Suprapubic skin (tissue), 4 donors: ENCODE measurements at regions not wholly inside any gene's neighbourhood (a gene's known extent, or its start where the extent isn't known, plus 50 kb on each side); places are given as distances from the start of the nearest gene placed in this dataset.

Experiments
- DNase-seq, 2 donors: peaks; one replicate each; pipeline ENCODE4 v3.0.0-alpha.2; 2019; ENCODE audit warnings: low spot score in 2 of 2
- H3K27ac ChIP-seq: fragments of 200-600 bp; sonication (generic); one replicate; pipeline ENCODE4 v1.5.1; 2019
- H3K27me3 ChIP-seq: fragments of 200-600 bp; sonication (generic); one replicate; pipeline ENCODE4 v1.5.1; 2019
- H3K36me3 ChIP-seq: fragments of 200-600 bp; sonication (generic); one replicate; pipeline ENCODE4 v1.5.1; 2019
- H3K4me1 ChIP-seq: fragments of 200-600 bp; sonication (generic); one replicate; pipeline ENCODE4 v1.5.1; 2019
- H3K4me3 ChIP-seq: fragments of 200-600 bp; sonication (generic); one replicate; pipeline ENCODE4 v1.5.1; 2019; ENCODE audit warnings: mild to moderate bottlenecking
- H3K9me3 ChIP-seq: fragments of 200-600 bp; sonication (generic); one replicate; pipeline ENCODE4 v1.5.1; 2019
- EP300 ChIP-seq: sonication (generic); formaldehyde crosslinking; IDR thresholded peaks from one replicate; pipeline ENCODE4 v1.6.1; 2017; ENCODE audit warnings: antibody characterized with exemption
- POLR2A ChIP-seq, 2 donors: fragments of 450-650 bp; IDR thresholded peaks; one replicate each; pipeline ENCODE4 v1.6.1; 2017; ENCODE audit warnings: antibody characterized with exemption in 2 of 2, mild to moderate bottlenecking in 2 of 2, moderate library complexity in 2 of 2
- POLR2AphosphoS5 ChIP-seq, 3 donors: sonication (generic); formaldehyde crosslinking; IDR thresholded peaks; one replicate each; pipeline ENCODE4 v1.6.1; 2017; ENCODE audit warnings: antibody characterized with exemption in 3 of 3
- WGBS: methylation state at CpG from one replicate; pipeline ENCODE4 v1.1.5; 2018; 5-methylcytosine and 5-hydroxymethylcytosine counted together
- TF ChIP-seq, protein P1 (sequence below), 2 donors: fragments of 200-600 bp in 1 of 2; fragments of 450-650 bp in 1 of 2; sonication (generic) in 1 of 2; IDR thresholded peaks; one replicate each; pipeline ENCODE4 v1.5.1; 2016 to 2019; ENCODE audit warnings: antibody characterized with exemption in 2 of 2, mild to moderate bottlenecking in 1 of 2, moderate library complexity in 1 of 2

DNA sequence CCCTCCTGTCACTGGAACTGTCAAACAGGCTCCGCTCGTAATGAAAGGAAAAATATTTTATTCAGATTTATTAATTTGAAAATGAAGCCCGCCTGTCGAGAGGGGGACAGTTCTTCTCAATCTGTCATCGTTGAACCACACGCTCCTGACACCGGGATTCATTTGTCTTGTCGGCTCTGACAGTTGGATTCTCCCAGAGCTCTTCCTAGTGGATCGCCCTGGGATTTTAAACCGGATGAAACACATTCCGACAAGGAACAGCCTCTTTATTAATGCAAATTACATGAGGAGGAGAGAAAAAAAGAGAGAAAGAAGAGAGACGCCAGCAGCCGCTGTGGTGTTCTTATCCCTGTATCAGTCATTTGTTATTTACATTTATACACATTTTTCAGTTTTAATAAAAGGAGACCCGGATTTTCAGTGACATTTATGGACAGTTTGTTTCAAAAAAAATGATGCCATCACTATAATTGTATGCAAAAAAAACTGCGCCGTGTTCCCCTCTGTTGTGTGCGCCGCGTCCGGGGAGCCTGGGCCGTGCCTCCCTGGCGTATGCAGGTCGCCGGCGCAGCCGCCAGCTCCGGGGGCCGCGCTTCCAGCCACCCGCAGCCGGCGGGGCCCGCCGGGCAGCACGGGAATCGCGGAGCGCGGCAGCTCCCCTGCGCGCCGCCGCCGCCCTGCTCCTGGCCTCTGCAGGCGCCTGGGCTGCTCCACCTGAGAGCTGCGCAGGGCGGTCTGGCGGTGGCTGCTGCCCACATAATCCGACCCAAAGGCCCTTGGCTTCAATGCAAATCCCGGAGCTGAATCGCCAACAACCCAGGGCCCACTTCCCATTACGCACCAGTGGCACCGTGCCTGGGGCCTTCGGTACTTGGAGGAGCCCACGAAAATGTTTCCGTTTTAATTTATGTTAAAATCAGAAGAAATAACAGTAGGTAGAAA lies 237.9 kb upstream of the PBX1 start:
- H3K4me1 ChIP-seq, result peaks cover 6% of the 10 kb centered on the region
- peak overlapping the region; percentile 56 for H3K4me3 ChIP-seq
- H3K9me3 ChIP-seq, result no peaks in the 10 kb centered on the region
- no peak for TF ChIP-seq EP300
- no peak for TF ChIP-seq POLR2A (IDR thresholded peaks at IDR 0.05)
- TF ChIP-seq POLR2AphosphoS5 (IDR thresholded peaks at IDR 0.05), result no peak
- TF ChIP-seq, protein P1, sequence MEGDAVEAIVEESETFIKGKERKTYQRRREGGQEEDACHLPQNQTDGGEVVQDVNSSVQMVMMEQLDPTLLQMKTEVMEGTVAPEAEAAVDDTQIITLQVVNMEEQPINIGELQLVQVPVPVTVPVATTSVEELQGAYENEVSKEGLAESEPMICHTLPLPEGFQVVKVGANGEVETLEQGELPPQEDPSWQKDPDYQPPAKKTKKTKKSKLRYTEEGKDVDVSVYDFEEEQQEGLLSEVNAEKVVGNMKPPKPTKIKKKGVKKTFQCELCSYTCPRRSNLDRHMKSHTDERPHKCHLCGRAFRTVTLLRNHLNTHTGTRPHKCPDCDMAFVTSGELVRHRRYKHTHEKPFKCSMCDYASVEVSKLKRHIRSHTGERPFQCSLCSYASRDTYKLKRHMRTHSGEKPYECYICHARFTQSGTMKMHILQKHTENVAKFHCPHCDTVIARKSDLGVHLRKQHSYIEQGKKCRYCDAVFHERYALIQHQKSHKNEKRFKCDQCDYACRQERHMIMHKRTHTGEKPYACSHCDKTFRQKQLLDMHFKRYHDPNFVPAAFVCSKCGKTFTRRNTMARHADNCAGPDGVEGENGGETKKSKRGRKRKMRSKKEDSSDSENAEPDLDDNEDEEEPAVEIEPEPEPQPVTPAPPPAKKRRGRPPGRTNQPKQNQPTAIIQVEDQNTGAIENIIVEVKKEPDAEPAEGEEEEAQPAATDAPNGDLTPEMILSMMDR (IDR thresholded peaks at IDR 0.05), result no peak
- 3% methylated on average over 40 of the region's 56 CpGs for WGBS
- no peak overlapping the region for H3K27ac ChIP-seq
- no peak for DNase-seq
- H3K36me3 ChIP-seq, result no peaks in the 10 kb centered on the region
- H3K27me3 ChIP-seq, result no peaks in the 10 kb centered on the region

DNA sequence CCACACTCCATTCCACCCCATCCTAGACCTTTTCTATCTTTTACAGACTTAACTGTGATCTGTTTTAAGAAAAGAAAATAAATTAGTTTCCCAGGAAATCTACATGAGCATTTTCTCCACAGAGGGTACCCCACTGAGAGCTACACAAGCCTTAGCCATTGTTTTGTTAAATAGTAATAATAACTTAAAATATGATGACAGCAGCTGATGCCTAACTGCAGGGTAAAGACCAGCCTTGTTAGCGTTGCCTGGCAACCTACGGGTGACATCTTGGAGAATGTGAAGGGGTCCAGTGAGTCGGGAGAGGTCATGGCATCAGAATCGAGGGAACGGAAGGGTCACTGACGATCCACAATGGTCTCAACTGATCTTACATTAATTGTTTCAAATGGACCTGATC lies 233.2 kb upstream of the PBX1 start:
- Histone ChIP-seq H3K36me3 (no peaks in the 10 kb centered on the region), H3K27ac (no peak overlapping the region), H3K4me3 (no peak overlapping the region), H3K9me3 (no peaks in the 10 kb centered on the region), H3K4me1 (peaks cover 3% of the 10 kb centered on the region), H3K27me3 (no peaks in the 10 kb centered on the region)
- 89% methylated on average over 6 of the region's 6 CpGs for WGBS
- TF ChIP-seq POLR2AphosphoS5 (IDR thresholded peaks at IDR 0.05), result no peak
- TF ChIP-seq EP300, result no peak
- TF ChIP-seq, protein P1 (IDR thresholded peaks at IDR 0.05), result no peak
- TF ChIP-seq POLR2A (IDR thresholded peaks at IDR 0.05), result no peak
- DNase-seq, result no peak

DNA sequence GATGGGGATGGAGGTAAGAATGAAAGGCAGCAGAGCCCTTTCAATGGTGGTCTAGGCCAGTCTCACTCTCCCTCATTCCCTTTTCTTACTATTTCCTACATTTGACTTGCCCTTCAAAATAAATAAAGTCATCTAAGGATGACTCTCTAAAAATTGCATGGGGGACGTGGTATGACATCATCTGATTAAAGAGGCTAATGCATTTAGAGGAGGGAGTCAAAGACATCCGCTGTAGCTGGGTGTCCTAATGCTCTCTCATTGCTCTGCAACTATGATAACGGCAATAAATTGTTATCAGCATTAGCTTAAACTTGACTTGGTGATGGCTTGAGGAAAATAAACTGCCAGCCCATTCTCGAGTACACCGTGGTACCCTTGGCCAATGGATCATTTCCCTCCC lies 225.6 kb upstream of the PBX1 start:
- DNase-seq, result no peak
- Histone ChIP-seq H3K4me3 (no peak overlapping the region), H3K9me3 (no peaks in the 10 kb centered on the region), H3K4me1 (no peaks in the 10 kb centered on the region), H3K27me3 (no peaks in the 10 kb centered on the region), H3K36me3 (no peaks in the 10 kb centered on the region), H3K27ac (no peak overlapping the region)
- 98% methylated on average over 5 of the region's 5 CpGs for WGBS
- TF ChIP-seq POLR2AphosphoS5 (IDR thresholded peaks at IDR 0.05) (no peak), EP300 (no peak), POLR2A (IDR thresholded peaks at IDR 0.05) (no peak)
- TF ChIP-seq, protein P1 (IDR thresholded peaks at IDR 0.05), result no peak

DNA sequence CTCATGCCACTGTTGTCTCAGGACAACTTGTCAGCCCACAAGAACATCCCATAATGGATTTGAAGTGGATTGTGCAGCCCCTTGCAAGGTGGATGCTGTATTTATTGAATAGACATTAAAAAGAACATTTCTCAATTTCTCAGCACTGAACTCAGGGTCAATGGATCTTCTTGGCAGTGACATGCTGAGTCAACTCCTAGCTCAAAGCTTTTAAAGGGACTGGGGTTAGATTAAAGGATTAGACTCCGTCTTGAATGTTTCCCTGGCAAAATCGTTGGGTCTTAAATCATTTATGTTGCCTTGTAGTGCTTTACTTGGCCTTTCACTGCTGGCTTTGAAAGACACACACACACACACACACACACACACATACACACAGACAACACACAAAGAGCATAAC lies 221.6 kb upstream of the PBX1 start:
- TF ChIP-seq, protein P1 (IDR thresholded peaks at IDR 0.05), result no peak
- no peak for TF ChIP-seq POLR2A (IDR thresholded peaks at IDR 0.05)
- TF ChIP-seq POLR2AphosphoS5 (IDR thresholded peaks at IDR 0.05), result no peak
- no peak for TF ChIP-seq EP300
- Histone ChIP-seq H3K27ac (no peak overlapping the region), H3K9me3 (no peaks in the 10 kb centered on the region), H3K4me1 (no peaks in the 10 kb centered on the region), H3K27me3 (no peaks in the 10 kb centered on the region), H3K36me3 (no peaks in the 10 kb centered on the region), H3K4me3 (no peak overlapping the region)
- DNase-seq, result no peak
- 73% methylated on average over 2 of the region's 2 CpGs for WGBS

DNA sequence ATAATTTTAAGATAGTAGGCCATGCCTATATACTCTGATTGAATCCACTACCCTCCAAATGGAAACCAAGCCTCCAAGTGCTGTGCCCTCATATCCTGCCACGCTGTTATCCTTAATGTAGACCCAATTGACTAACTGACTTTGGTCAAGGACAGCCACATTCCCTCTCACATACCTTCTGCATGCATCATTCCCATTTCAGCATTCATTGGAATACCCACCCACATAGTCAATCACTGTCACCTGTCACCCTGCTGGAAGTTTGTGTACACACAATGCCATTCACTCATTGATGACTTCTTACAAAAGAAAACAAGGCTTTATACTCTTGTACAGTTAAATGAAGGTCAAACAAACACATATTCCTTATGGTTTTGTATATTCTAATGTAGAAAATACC lies 221.1 kb upstream of the PBX1 start:
- H3K27me3 ChIP-seq, result no peaks in the 10 kb centered on the region
- H3K9me3 ChIP-seq, result no peaks in the 10 kb centered on the region
- no peak overlapping the region for H3K4me3 ChIP-seq
- DNase-seq, result no peak
- H3K27ac ChIP-seq, result no peak overlapping the region
- 86% methylated on average over 1 of the region's 1 CpG for WGBS
- no peak for TF ChIP-seq POLR2A (IDR thresholded peaks at IDR 0.05)
- TF ChIP-seq, protein P1 (IDR thresholded peaks at IDR 0.05), result no peak
- no peak for TF ChIP-seq POLR2AphosphoS5 (IDR thresholded peaks at IDR 0.05)
- no peaks in the 10 kb centered on the region for H3K36me3 ChIP-seq
- H3K4me1 ChIP-seq, result no peaks in the 10 kb centered on the region
